NB4 (cell line): ENCODE measurements at regions not wholly inside any gene's neighbourhood (a gene's known extent, or its start where the extent isn't known, plus 50 kb on each side); places are given as distances from the start of the nearest gene placed in this dataset.

Source experiments
- CTCF ChIP-seq: IDR thresholded peaks from one replicate; pipeline ENCODE4 v1.5.1; 2012; ENCODE audit warnings: low read depth, low read length
- MAX ChIP-seq: IDR thresholded peaks from 2 replicates; pipeline ENCODE4 v1.6.1; 2011; ENCODE audit warnings: low read depth, low read length
- POLR2A ChIP-seq: IDR thresholded peaks from 2 replicates; pipeline ENCODE4 v1.6.1; 2011; ENCODE audit warnings: mild to moderate bottlenecking; ENCODE audit not compliant: insufficient read length; ENCODE audit errors: extremely low read depth

- TF ChIP-seq POLR2A (no peak), CTCF (no peak), MAX (no peak)
Observed at GRCh38 chr7:68334216-68334615, 1264.1 kb upstream of the AUTS2 start.
